OCI-LY7 (cell line): ENCODE measurements at regions not wholly inside any gene's neighbourhood (a gene's known extent, or its start where the extent isn't known, plus 50 kb on each side); places are given as distances from the start of the nearest gene placed in this dataset.

Source experiments
- CTCF ChIP-seq: fragments of 200-600 bp; sonication (generic); conservative IDR thresholded peaks from 2 replicates; pipeline ENCODE4 v1.5.1; 2014; ENCODE audit warnings: mild to moderate bottlenecking, antibody characterized with exemption, low read length, moderate library complexity, mixed read lengths
- EZH2phosphoT487 ChIP-seq: fragments of 200-600 bp; sonication (generic); IDR thresholded peaks from 2 replicates; pipeline ENCODE4 v1.6.1; 2018; ENCODE audit warnings: low read depth, borderline replicate concordance, mild to moderate bottlenecking, mixed run types, antibody characterized with exemption, low read length, moderate library complexity, mixed read lengths

- TF ChIP-seq CTCF (no peak), EZH2phosphoT487 (no peak)
Measured at GRCh38 chr4:184882276-184882675, 56.5 kb upstream of the ACSL1 start.
